HG02943 (cell line): ENCODE measurements at regions not wholly inside any gene's neighbourhood (a gene's known extent, or its start where the extent isn't known, plus 50 kb on each side); places are given as distances from the start of the nearest gene placed in this dataset.
"Not testable (repeated sequence)": the region's sequence is repeated elsewhere in the genome, so short reads cannot be mapped to it uniquely, and the experiment has no call there.

Source experiments
- ATAC-seq: cut with Tn5 transposase; IDR thresholded peaks from one replicate; pipeline ENCODE4 v1.9.1; 2021; ENCODE audit warnings: mild to moderate bottlenecking, low read depth, moderate library complexity; ENCODE audit not compliant: unreplicated experiment

- ATAC-seq: no peak
These were observed 562.1 kb downstream of the DACH1 start for GRCh38 chr13:71304861-71305260.

- ATAC-seq: no peak
These were observed 563.9 kb downstream of the DACH1 start for GRCh38 chr13:71303144-71303543.

GRCh38 chr13:71300602-71301001 is 566.4 kb downstream of the DACH1 start:
- no peak for ATAC-seq

GRCh38 chr13:71291842-71292146 is 575.2 kb downstream of the DACH1 start:
- peak; percentile 4 for ATAC-seq

GRCh38 chr13:71290963-71291841 is 575.8 kb downstream of the DACH1 start:
- peak; percentile 93 for ATAC-seq

GRCh38 chr13:71289980-71290379 is 577.0 kb downstream of the DACH1 start:
- ATAC-seq: not testable (repeated sequence)

GRCh38 chr13:71285700-71286099 is 581.3 kb downstream of the DACH1 start:
- ATAC-seq: no peak

GRCh38 chr13:71278512-71278911 is 588.5 kb downstream of the DACH1 start:
- ATAC-seq: no peak

GRCh38 chr13:71274923-71275608 is 591.9 kb downstream of the DACH1 start:
- peak; percentile 93 for ATAC-seq

- ATAC-seq: no peak
These were observed 605.7 kb downstream of the DACH1 start for GRCh38 chr13:71261256-71261655.

GRCh38 chr13:71260246-71260645 is 606.8 kb downstream of the DACH1 start:
- no peak for ATAC-seq

GRCh38 chr13:71255633-71256032 is 611.4 kb downstream of the DACH1 start:
- ATAC-seq: no peak

- no peak for ATAC-seq
These were observed 612.6 kb downstream of the DACH1 start for GRCh38 chr13:71254384-71254783.

- ATAC-seq: no peak
These were observed 614.8 kb downstream of the DACH1 start for GRCh38 chr13:71252184-71252704.

- no peak for ATAC-seq
These were observed 615.6 kb downstream of the DACH1 start for GRCh38 chr13:71251292-71251951.

- ATAC-seq: no peak
These were observed 618.0 kb downstream of the DACH1 start for GRCh38 chr13:71249011-71249410.

- no peak for ATAC-seq
These were observed 622.8 kb downstream of the DACH1 start for GRCh38 chr13:71244161-71244560.

- ATAC-seq: no peak
These were observed 624.8 kb downstream of the DACH1 start for GRCh38 chr13:71242201-71242600.

- ATAC-seq: no peak
These were observed 626.1 kb downstream of the DACH1 start for GRCh38 chr13:71240911-71241310.

- no peak for ATAC-seq
These were observed 629.7 kb downstream of the DACH1 start for GRCh38 chr13:71237332-71237731.

- ATAC-seq: no peak
These were observed 647.1 kb downstream of the DACH1 start for GRCh38 chr13:71219698-71220415.
